Esophagus muscularis mucosa (tissue), 3 donors: ENCODE measurements at regions not wholly inside any gene's neighbourhood (a gene's known extent, or its start where the extent isn't known, plus 50 kb on each side); places are given as distances from the start of the nearest gene placed in this dataset.

Source experiments
- CTCF ChIP-seq, 3 experiments: fragments of 200-600 bp in 2 of 3; fragments of 450-650 bp in 1 of 3; sonication (generic) in 2 of 3; IDR thresholded peaks; one replicate each; pipeline ENCODE4 v1.5.1; 2017 to 2019; ENCODE audit warnings: antibody characterized with exemption in 3 of 3, mild to moderate bottlenecking in 2 of 3, moderate library complexity in 1 of 3
- POLR2A ChIP-seq: fragments of 450-650 bp; IDR thresholded peaks from one replicate; pipeline ENCODE4 v1.6.1; 2017; ENCODE audit warnings: antibody characterized with exemption, moderate library complexity, mild to moderate bottlenecking, low read depth

- TF ChIP-seq POLR2A (no peak), CTCF (IDR thresholded peaks at IDR 0.05) (no peak)
Observed at GRCh38 chr17:72360386-72360940, 239.6 kb downstream of the SOX9 start.
